HEK293T (cell line): ENCODE measurements at regions not wholly inside any gene's neighbourhood (a gene's known extent, or its start where the extent isn't known, plus 50 kb on each side); places are given as distances from the start of the nearest gene placed in this dataset.

Experiments used
- ELF4 ChIP-seq: fragments of 450-650 bp; IDR thresholded peaks from 2 replicates; pipeline ENCODE4 v1.6.1; 2017; ENCODE audit warnings: antibody characterized with exemption
- FOXK2 ChIP-seq: fragments of 450-650 bp; IDR thresholded peaks from 2 replicates; pipeline ENCODE4 v1.6.1; 2016; ENCODE audit warnings: mild to moderate bottlenecking
- FOXM1 ChIP-seq: fragments of 450-650 bp; IDR thresholded peaks from 2 replicates; pipeline ENCODE4 v1.6.1; 2017; ENCODE audit warnings: mild to moderate bottlenecking, borderline replicate concordance
- HDGF ChIP-seq: fragments of 450-650 bp; IDR thresholded peaks from 2 replicates; pipeline ENCODE4 v1.6.1; 2017; ENCODE audit warnings: antibody characterized with exemption, borderline replicate concordance
- NFRKB ChIP-seq: fragments of 450-650 bp; IDR thresholded peaks from 2 replicates; pipeline ENCODE4 v1.6.1; 2016; ENCODE audit warnings: mild to moderate bottlenecking, moderate library complexity
- SP1 ChIP-seq: fragments of 450-650 bp; IDR thresholded peaks from 2 replicates; pipeline ENCODE4 v1.6.1; 2017

- no peak for TF ChIP-seq SP1
- no peak for TF ChIP-seq NFRKB
- no peak for TF ChIP-seq FOXK2
- TF ChIP-seq HDGF = no peak
- no peak for TF ChIP-seq FOXM1
- no peak for TF ChIP-seq ELF4
These were observed 1716.4 kb downstream of the BRINP3 start for GRCh38 chr1:188761226-188761625.
